H9 (cell line): ENCODE measurements at regions not wholly inside any gene's neighbourhood (a gene's known extent, or its start where the extent isn't known, plus 50 kb on each side); places are given as distances from the start of the nearest gene placed in this dataset.
"Not testable (repeated sequence)": the region's sequence is repeated elsewhere in the genome, so short reads cannot be mapped to it uniquely, and the experiment has no call there.

ENCODE experiments used
- DNase-seq: peaks from one replicate; pipeline ENCODE4 v3.0.0-alpha.2; 2017
- H2AFZ ChIP-seq: one replicate; pipeline ENCODE4 v1.6.1; 2013; ENCODE audit warnings: mild to moderate bottlenecking, low read length, control low read depth, moderate library complexity
- H2AK5ac ChIP-seq: 2 replicates; pipeline ENCODE4 v1.6.1; 2013; ENCODE audit warnings: low read length, control low read depth, mixed read lengths; ENCODE audit not compliant: insufficient read length
- H2BK120ac ChIP-seq: one replicate; pipeline ENCODE4 v1.6.1; 2013; ENCODE audit warnings: low read depth, mild to moderate bottlenecking, low read length, control low read depth, inconsistent platforms; ENCODE audit not compliant: poor library complexity, severe bottlenecking
- H2BK12ac ChIP-seq: 2 replicates; pipeline ENCODE4 v1.6.1; 2013; ENCODE audit warnings: low read length, control low read depth, mixed read lengths, low read depth; ENCODE audit not compliant: insufficient read length
- H2BK15ac ChIP-seq: 2 replicates; pipeline ENCODE4 v1.6.1; 2013; ENCODE audit warnings: low read depth, low read length, control low read depth
- H2BK20ac ChIP-seq: one replicate; pipeline ENCODE4 v1.6.1; 2013; ENCODE audit warnings: low read depth, mild to moderate bottlenecking, low read length, control low read depth, inconsistent platforms; ENCODE audit not compliant: poor library complexity, severe bottlenecking
- H2BK5ac ChIP-seq: 2 replicates; pipeline ENCODE4 v1.6.1; 2013; ENCODE audit warnings: low read length, control low read depth, mixed read lengths; ENCODE audit not compliant: insufficient read length
- H3K14ac ChIP-seq: 2 replicates; pipeline ENCODE4 v1.6.1; 2013; ENCODE audit warnings: low read length, control low read depth; ENCODE audit not compliant: insufficient read depth
- H3K18ac ChIP-seq: 2 replicates; pipeline ENCODE4 v1.6.1; 2013; ENCODE audit warnings: low read depth, mild to moderate bottlenecking, mixed read lengths, low read length, control low read depth; ENCODE audit not compliant: insufficient read length
- H3K23ac ChIP-seq: 2 replicates; pipeline ENCODE4 v1.6.1; 2013; ENCODE audit warnings: low read length, control low read depth, mixed read lengths, low read depth; ENCODE audit not compliant: insufficient read length
- H3K23me2 ChIP-seq: 2 replicates; pipeline ENCODE4 v1.6.1; 2013; ENCODE audit warnings: low read depth, mild to moderate bottlenecking, mixed read lengths, low read length, control low read depth; ENCODE audit not compliant: insufficient read length, poor library complexity, severe bottlenecking
- H3K27ac ChIP-seq: 2 replicates; pipeline ENCODE4 v1.5.1; 2013; ENCODE audit warnings: low read length, control low read depth, mixed read lengths, low read depth; ENCODE audit not compliant: insufficient read length
- H3K27me3 ChIP-seq: 2 replicates; pipeline ENCODE4 v1.6.1; 2013; ENCODE audit warnings: low read length, control low read depth, inconsistent platforms; ENCODE audit not compliant: insufficient read depth
- H3K4ac ChIP-seq: 2 replicates; pipeline ENCODE4 v1.6.1; 2013; ENCODE audit warnings: low read depth, mild to moderate bottlenecking, control low read depth, inconsistent platforms, low read length, moderate library complexity
- H3K4me1 ChIP-seq: 2 replicates; pipeline ENCODE4 v1.6.1; 2013; ENCODE audit warnings: low read length, control low read depth, inconsistent platforms; ENCODE audit not compliant: insufficient read depth
- H3K4me2 ChIP-seq: 2 replicates; pipeline ENCODE4 v1.6.1; 2013; ENCODE audit warnings: low read length, control low read depth, mixed read lengths; ENCODE audit not compliant: insufficient read length, insufficient read depth
- H3K56ac ChIP-seq: 2 replicates; pipeline ENCODE4 v1.6.1; 2013; ENCODE audit warnings: low read depth, mild to moderate bottlenecking, mixed read lengths, low read length, control low read depth; ENCODE audit not compliant: insufficient read length
- H3K79me1 ChIP-seq: 2 replicates; pipeline ENCODE4 v1.6.1; 2013; ENCODE audit warnings: low read depth, mild to moderate bottlenecking, moderate library complexity, low read length, control low read depth, inconsistent platforms; ENCODE audit not compliant: insufficient read depth, poor library complexity, severe bottlenecking
- H3K79me2 ChIP-seq: 2 replicates; pipeline ENCODE4 v1.6.1; 2013; ENCODE audit warnings: low read length, control low read depth, inconsistent platforms; ENCODE audit not compliant: insufficient read depth
- H3K9ac ChIP-seq: 2 replicates; pipeline ENCODE4 v1.6.1; 2013; ENCODE audit warnings: low read length, control low read depth, mixed read lengths; ENCODE audit not compliant: insufficient read length; ENCODE audit errors: extremely low read depth
- H3K9me3 ChIP-seq: one replicate; pipeline ENCODE4 v1.6.1; 2013; ENCODE audit warnings: low read depth, low read length, inconsistent platforms; ENCODE audit not compliant: control insufficient read depth
- H3T11ph ChIP-seq: one replicate; pipeline ENCODE4 v1.6.1; 2013; ENCODE audit warnings: mild to moderate bottlenecking, low read length, control low read depth, inconsistent platforms
- H4K20me1 ChIP-seq: one replicate; pipeline ENCODE4 v1.6.1; 2013; ENCODE audit not compliant: control insufficient read depth, insufficient read length, insufficient read depth
- H4K5ac ChIP-seq: 2 replicates; pipeline ENCODE4 v1.6.1; 2013; ENCODE audit warnings: low read depth, mild to moderate bottlenecking, mixed read lengths, low read length, control low read depth; ENCODE audit not compliant: insufficient read length
- H4K8ac ChIP-seq: replicated peaks from 2 replicates; pipeline ENCODE4 v1.6.1; 2013; ENCODE audit warnings: low read length, control low read depth, mixed read lengths, low read depth; ENCODE audit not compliant: insufficient read length
- H4K91ac ChIP-seq: 2 replicates; pipeline ENCODE4 v1.6.1; 2013; ENCODE audit warnings: low read depth, mild to moderate bottlenecking, moderate library complexity, mixed read lengths, low read length, control low read depth; ENCODE audit not compliant: insufficient read length
- H3K27ac Mint-ChIP-seq, 3 experiments: 2 replicates in 2 of 3; 3 replicates in 1 of 3; pipeline ENCODE4 v1.8.0; 2020 to 2021; ENCODE audit warnings: mixed read lengths in 3 of 3, mild to moderate bottlenecking in 1 of 3, moderate library complexity in 1 of 3
- H3K27me3 Mint-ChIP-seq: 2 replicates; pipeline ENCODE4 v1.8.0; 2021; ENCODE audit warnings: low read depth, mild to moderate bottlenecking, moderate library complexity, mixed read lengths
- H3K36me3 Mint-ChIP-seq, 3 experiments: 2 replicates in 2 of 3; 3 replicates in 1 of 3; pipeline ENCODE4 v1.8.0; 2020 to 2021; ENCODE audit warnings: low read depth in 3 of 3, mixed read lengths in 3 of 3; ENCODE audit not compliant: insufficient read depth in 1 of 3
- H3K4me1 Mint-ChIP-seq, 2 experiments: 2 replicates each; pipeline ENCODE4 v1.8.0; 2020; ENCODE audit warnings: mixed read lengths in 2 of 2
- H3K4me3 Mint-ChIP-seq, 2 experiments: 2 replicates in 1 of 2; 3 replicates in 1 of 2; pipeline ENCODE4 v1.8.0; 2020 to 2021; ENCODE audit warnings: mild to moderate bottlenecking in 2 of 2, mixed read lengths in 2 of 2, moderate library complexity in 1 of 2
- H3K9me3 Mint-ChIP-seq, 2 experiments: 2 replicates in 1 of 2; 3 replicates in 1 of 2; pipeline ENCODE4 v1.8.0; 2020; ENCODE audit warnings: mild to moderate bottlenecking in 2 of 2, mixed read lengths in 2 of 2, moderate library complexity in 1 of 2
- WGBS: extraction: QIAGEN DNeasy Blood & Tissue Kit; methylation state at CpG from one replicate; pipeline ENCODE4 v1.1.7; 2013; ENCODE audit warnings: missing lambda C conversion rate, low lambda C conversion rate, mixed read lengths; ENCODE audit not compliant: insufficient read length; ENCODE audit errors: extremely low coverage; 5-methylcytosine and 5-hydroxymethylcytosine counted together
- TF ChIP-seq, protein P1 (sequence below): fragments of 200-600 bp; sonication (generic); conservative IDR thresholded peaks from 3 replicates; pipeline ENCODE4 v1.8.0; 2021; ENCODE audit warnings: antibody characterized with exemption, mild to moderate bottlenecking

DNA sequence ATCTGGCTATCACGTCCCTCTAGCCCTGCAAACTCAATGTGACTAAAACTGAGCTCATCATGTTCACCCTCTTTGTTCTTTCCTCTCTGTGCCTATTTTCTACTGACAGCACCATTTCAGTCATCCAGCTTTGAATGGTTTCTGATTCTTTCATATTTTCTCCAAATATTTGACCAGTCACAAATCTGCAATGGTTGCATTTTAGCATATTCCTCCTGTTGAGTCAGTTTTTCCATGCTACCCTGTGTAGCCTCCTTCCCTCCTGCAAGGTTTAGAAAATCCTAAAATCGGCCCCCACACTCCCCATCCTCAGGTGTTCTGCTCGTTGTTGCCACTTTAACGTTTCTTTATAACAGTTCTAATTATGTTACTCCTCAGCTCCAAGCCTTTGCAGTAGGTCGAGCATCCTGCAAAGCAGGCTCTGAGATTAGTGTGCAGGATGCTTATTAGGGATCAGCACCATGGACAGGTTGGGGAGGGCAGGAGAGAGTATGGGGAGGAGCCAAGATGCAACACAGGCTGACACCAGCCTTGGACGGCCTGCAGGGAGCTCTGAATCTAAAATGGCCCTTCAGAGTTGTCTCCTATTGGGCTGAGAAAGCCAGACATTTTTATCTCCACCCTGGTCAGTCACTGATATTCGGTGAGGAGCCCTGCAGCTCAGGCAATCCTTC is 531.0 kb upstream of the COBL start:
- H3K18ac ChIP-seq: no peak overlapping the region
- no peak overlapping the region for H3K23ac ChIP-seq
- Mint-ChIP-seq H3K27ac (no peak overlapping the region), H3K36me3 (no peaks in the 10 kb centered on the region; a peak in 1 of 7 replicates), H3K27me3 (no peaks in the 10 kb centered on the region), H3K9me3 (no peaks in the 10 kb centered on the region; a peak in 1 of 5 replicates), H3K4me1 (peaks cover 0 to 2% of the 10 kb centered on the region in 2 experiments; a peak in 1 of 4 replicates), H3K4me3 (no peak overlapping the region)
- H2AK5ac ChIP-seq: no peak overlapping the region
- H3T11ph ChIP-seq: no peak overlapping the region
- no peak overlapping the region for H4K8ac ChIP-seq
- H4K5ac ChIP-seq: no peak overlapping the region
- no peaks in the 10 kb centered on the region for H3K9me3 ChIP-seq
- no peak overlapping the region for H3K27ac ChIP-seq
- no peak overlapping the region for H4K91ac ChIP-seq
- H3K27me3 ChIP-seq: no peaks in the 10 kb centered on the region
- no peak overlapping the region for H2BK15ac ChIP-seq
- H2BK120ac ChIP-seq: no peak overlapping the region
- no peaks in the 10 kb centered on the region for H3K23me2 ChIP-seq
- H3K4ac ChIP-seq: no peak overlapping the region
- no peaks in the 10 kb centered on the region for H4K20me1 ChIP-seq
- no peak overlapping the region for H3K14ac ChIP-seq
- no peak overlapping the region for H3K56ac ChIP-seq
- H2AFZ ChIP-seq: no peak overlapping the region
- TF ChIP-seq, protein P1, sequence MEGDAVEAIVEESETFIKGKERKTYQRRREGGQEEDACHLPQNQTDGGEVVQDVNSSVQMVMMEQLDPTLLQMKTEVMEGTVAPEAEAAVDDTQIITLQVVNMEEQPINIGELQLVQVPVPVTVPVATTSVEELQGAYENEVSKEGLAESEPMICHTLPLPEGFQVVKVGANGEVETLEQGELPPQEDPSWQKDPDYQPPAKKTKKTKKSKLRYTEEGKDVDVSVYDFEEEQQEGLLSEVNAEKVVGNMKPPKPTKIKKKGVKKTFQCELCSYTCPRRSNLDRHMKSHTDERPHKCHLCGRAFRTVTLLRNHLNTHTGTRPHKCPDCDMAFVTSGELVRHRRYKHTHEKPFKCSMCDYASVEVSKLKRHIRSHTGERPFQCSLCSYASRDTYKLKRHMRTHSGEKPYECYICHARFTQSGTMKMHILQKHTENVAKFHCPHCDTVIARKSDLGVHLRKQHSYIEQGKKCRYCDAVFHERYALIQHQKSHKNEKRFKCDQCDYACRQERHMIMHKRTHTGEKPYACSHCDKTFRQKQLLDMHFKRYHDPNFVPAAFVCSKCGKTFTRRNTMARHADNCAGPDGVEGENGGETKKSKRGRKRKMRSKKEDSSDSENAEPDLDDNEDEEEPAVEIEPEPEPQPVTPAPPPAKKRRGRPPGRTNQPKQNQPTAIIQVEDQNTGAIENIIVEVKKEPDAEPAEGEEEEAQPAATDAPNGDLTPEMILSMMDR: no peak
- no peaks in the 10 kb centered on the region for H3K4me1 ChIP-seq
- no peaks in the 10 kb centered on the region for H3K79me2 ChIP-seq
- WGBS: no CpG with 5 or more reads among the region's 7 CpGs
- H3K9ac ChIP-seq: no peak overlapping the region
- no peak overlapping the region for H3K4me2 ChIP-seq
- no peaks in the 10 kb centered on the region for H3K79me1 ChIP-seq
- no peak overlapping the region for H2BK5ac ChIP-seq
- no peak overlapping the region for H2BK12ac ChIP-seq
- H2BK20ac ChIP-seq: no peak overlapping the region
- DNase-seq: peak; percentile 62

GRCh38 chr7:51839130-51839529 is 522.5 kb upstream of the COBL start:
- no CpG with 5 or more reads among the region's 18 CpGs for WGBS

More at GRCh38 chr7:51839130-51839529, 522.5 kb upstream of the COBL start:
- H3K14ac ChIP-seq, H2BK12ac ChIP-seq, H2AK5ac ChIP-seq, H3K27me3 Mint-ChIP-seq, H3K4me1 ChIP-seq, H2BK5ac ChIP-seq, H3K27me3 ChIP-seq, H3K4me1 Mint-ChIP-seq, H2BK120ac ChIP-seq, H3K9ac ChIP-seq, H3K27ac ChIP-seq, H3K23me2 ChIP-seq, H3K79me2 ChIP-seq, H3T11ph ChIP-seq, H4K5ac ChIP-seq, H3K23ac ChIP-seq, H2AFZ ChIP-seq, H3K56ac ChIP-seq, H3K27ac Mint-ChIP-seq, H4K91ac ChIP-seq, H2BK15ac ChIP-seq, H3K9me3 ChIP-seq, H4K20me1 ChIP-seq, H3K4me2 ChIP-seq, H3K4ac ChIP-seq, DNase-seq, H3K4me3 Mint-ChIP-seq, H4K8ac ChIP-seq, H2BK20ac ChIP-seq, H3K18ac ChIP-seq, H3K79me1 ChIP-seq: not testable (repeated sequence)
- peaks cover 18 to 21% of the 10 kb centered on the region in 2 experiments for H3K9me3 Mint-ChIP-seq
- peaks cover 4 to 26% (median 14%) of the 10 kb centered on the region in 3 experiments; a peak in 6 of 7 replicates for H3K36me3 Mint-ChIP-seq
